ENCODE measurements at regions not wholly inside any gene's neighbourhood (a gene's known extent, or its start where the extent isn't known, plus 50 kb on each side); places are given as distances from the start of the nearest gene placed in this dataset.

DNA sequence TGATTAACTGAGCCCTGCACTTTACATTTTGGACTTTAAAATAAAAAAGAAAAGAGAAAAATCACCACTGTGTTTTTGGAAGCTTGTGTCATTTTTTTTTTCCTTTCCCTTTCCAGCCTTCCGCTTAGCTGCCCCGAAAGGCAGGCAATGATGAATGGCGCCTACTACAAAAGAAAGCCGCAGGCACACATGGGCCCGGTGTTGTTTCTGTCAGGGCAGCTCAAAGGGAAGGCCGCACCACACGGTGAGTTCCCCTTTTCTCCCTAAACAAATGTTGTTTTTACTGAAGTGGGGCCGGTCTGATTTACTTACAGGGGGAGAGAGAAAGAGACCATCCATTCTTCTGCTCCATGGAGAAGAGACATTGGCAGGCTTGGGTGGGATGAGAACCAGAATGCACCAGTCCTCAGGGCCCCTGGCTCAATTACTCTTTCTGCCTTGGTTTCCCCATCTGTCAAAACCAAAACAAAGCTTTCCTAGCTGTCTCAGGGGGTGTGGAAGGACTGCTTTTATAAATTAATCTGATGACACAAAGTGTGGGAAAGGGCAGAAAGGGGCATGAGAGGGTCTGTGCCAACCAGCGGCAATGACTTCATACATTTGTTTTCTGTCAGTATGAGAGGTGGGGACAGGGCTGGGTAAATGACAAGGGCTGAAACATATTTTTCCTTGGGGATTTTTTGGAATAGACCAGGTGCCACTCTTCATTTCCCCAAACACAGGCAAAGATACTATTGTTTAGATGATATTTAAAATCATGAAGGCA, 91.4 kb upstream of the PLXNA2 start:
- H3K27ac ChIP-seq (ENCODE audit: low read depth, low read length): no peak overlapping the region
- no peak overlapping the region for H3K9ac ChIP-seq (ENCODE audit: low read length)
- no peaks in the 10 kb centered on the region for H4K20me1 ChIP-seq (ENCODE audit: low read depth, low read length)
- no peaks in the 10 kb centered on the region for H3F3A ChIP-seq (ENCODE audit: insufficient read depth)
- no peaks in the 10 kb centered on the region for H3K27me3 ChIP-seq (ENCODE audit: low read length)
- H2AFZ ChIP-seq (ENCODE audit: low read depth, low read length, severe bottlenecking): no peak overlapping the region
- H3K9me2 ChIP-seq (replicated peaks; ENCODE audit: insufficient read depth, low read length): no peaks in the 10 kb centered on the region
- no peaks in the 10 kb centered on the region for H3K36me3 ChIP-seq (ENCODE audit: low read length)
- TF ChIP-seq, protein P1, sequence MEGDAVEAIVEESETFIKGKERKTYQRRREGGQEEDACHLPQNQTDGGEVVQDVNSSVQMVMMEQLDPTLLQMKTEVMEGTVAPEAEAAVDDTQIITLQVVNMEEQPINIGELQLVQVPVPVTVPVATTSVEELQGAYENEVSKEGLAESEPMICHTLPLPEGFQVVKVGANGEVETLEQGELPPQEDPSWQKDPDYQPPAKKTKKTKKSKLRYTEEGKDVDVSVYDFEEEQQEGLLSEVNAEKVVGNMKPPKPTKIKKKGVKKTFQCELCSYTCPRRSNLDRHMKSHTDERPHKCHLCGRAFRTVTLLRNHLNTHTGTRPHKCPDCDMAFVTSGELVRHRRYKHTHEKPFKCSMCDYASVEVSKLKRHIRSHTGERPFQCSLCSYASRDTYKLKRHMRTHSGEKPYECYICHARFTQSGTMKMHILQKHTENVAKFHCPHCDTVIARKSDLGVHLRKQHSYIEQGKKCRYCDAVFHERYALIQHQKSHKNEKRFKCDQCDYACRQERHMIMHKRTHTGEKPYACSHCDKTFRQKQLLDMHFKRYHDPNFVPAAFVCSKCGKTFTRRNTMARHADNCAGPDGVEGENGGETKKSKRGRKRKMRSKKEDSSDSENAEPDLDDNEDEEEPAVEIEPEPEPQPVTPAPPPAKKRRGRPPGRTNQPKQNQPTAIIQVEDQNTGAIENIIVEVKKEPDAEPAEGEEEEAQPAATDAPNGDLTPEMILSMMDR (IDR thresholded peaks at IDR 0.05; ENCODE audit: insufficient read depth, low read length, poor library complexity, severe bottlenecking): no peak
- TF ChIP-seq EZH2phosphoT487 (conservative IDR thresholded peaks at IDR 0.05; ENCODE audit: low read length): no peak
- H3K4me3 ChIP-seq (ENCODE audit: insufficient read depth, low read length, poor library complexity, severe bottlenecking): no peak overlapping the region
- no peak overlapping the region for H3K4me2 ChIP-seq (ENCODE audit: low read depth, low read length, poor library complexity, severe bottlenecking)
- no peaks in the 10 kb centered on the region for H3K9me3 ChIP-seq (ENCODE audit: insufficient read depth, low read length)
- no peaks in the 10 kb centered on the region for H3K79me2 ChIP-seq (ENCODE audit: insufficient read depth, low read length)

DNA sequence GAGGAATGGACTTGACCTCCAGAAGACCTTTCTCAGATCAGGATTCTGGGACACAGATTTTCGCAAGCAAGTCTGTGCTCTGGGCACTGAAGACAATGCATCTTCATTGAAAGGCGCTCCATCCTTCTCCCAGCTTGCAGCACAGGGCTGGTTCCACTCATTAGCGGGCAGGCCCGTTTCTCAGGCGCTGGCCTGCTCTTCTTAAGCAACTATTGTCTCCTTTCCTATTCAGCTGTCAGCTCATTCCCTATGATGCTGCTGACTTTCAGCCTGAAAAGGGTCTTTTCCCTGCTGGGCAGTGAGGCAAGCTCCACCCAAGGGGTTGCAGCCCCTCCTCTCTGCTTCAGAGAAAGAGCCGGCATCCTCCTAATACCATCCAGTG, 91.9 kb upstream of the PLXNA2 start:
- Histone ChIP-seq H3K9me3 (ENCODE audit: insufficient read depth, low read length) (no peaks in the 10 kb centered on the region), H3K9me2 (replicated peaks; ENCODE audit: insufficient read depth, low read length) (no peaks in the 10 kb centered on the region), H4K20me1 (ENCODE audit: low read depth, low read length) (no peaks in the 10 kb centered on the region), H2AFZ (ENCODE audit: low read depth, low read length, severe bottlenecking) (no peak overlapping the region), H3K27me3 (ENCODE audit: low read length) (no peaks in the 10 kb centered on the region), H3K9ac (ENCODE audit: low read length) (no peak overlapping the region), H3K79me2 (ENCODE audit: insufficient read depth, low read length) (no peaks in the 10 kb centered on the region), H3K36me3 (ENCODE audit: low read length) (no peaks in the 10 kb centered on the region), H3K27ac (ENCODE audit: low read depth, low read length) (no peak overlapping the region), H3F3A (ENCODE audit: insufficient read depth) (no peaks in the 10 kb centered on the region), H3K4me3 (ENCODE audit: insufficient read depth, low read length, poor library complexity, severe bottlenecking) (no peak overlapping the region), H3K4me2 (ENCODE audit: low read depth, low read length, poor library complexity, severe bottlenecking) (no peak overlapping the region)
- TF ChIP-seq, protein P1 (IDR thresholded peaks at IDR 0.05; ENCODE audit: insufficient read depth, low read length, poor library complexity, severe bottlenecking): no peak
- TF ChIP-seq EZH2phosphoT487 (conservative IDR thresholded peaks at IDR 0.05; ENCODE audit: low read length): no peak

GRCh38 chr1:208339911-208340310, 95.7 kb upstream of the PLXNA2 start:
- no peak overlapping the region for H3K27ac ChIP-seq (ENCODE audit: low read depth, low read length)
- no peak overlapping the region for H3K4me3 ChIP-seq (ENCODE audit: insufficient read depth, low read length, poor library complexity, severe bottlenecking)
- H3F3A ChIP-seq (ENCODE audit: insufficient read depth): no peaks in the 10 kb centered on the region
- no peak overlapping the region for H3K9ac ChIP-seq (ENCODE audit: low read length)
- no peak overlapping the region for H2AFZ ChIP-seq (ENCODE audit: low read depth, low read length, severe bottlenecking)
- H4K20me1 ChIP-seq (ENCODE audit: low read depth, low read length): no peaks in the 10 kb centered on the region
- H3K79me2 ChIP-seq (ENCODE audit: insufficient read depth, low read length): no peaks in the 10 kb centered on the region
- H3K9me3 ChIP-seq (ENCODE audit: insufficient read depth, low read length): no peaks in the 10 kb centered on the region
- no peak overlapping the region for H3K4me2 ChIP-seq (ENCODE audit: low read depth, low read length, poor library complexity, severe bottlenecking)
- no peak for TF ChIP-seq EZH2phosphoT487 (conservative IDR thresholded peaks at IDR 0.05; ENCODE audit: low read length)
- TF ChIP-seq, protein P1 (IDR thresholded peaks at IDR 0.05; ENCODE audit: insufficient read depth, low read length, poor library complexity, severe bottlenecking): no peak
- no peaks in the 10 kb centered on the region for H3K9me2 ChIP-seq (replicated peaks; ENCODE audit: insufficient read depth, low read length)
- no peaks in the 10 kb centered on the region for H3K36me3 ChIP-seq (ENCODE audit: low read length)
- no peaks in the 10 kb centered on the region for H3K27me3 ChIP-seq (ENCODE audit: low read length)

Data from SU-DHL-6 (cell line).